CD4-positive, alpha-beta T cell treated with Interleukin-6 for 4 hours (primary cell): ENCODE measurements at regions not wholly inside any gene's neighbourhood (a gene's known extent, or its start where the extent isn't known, plus 50 kb on each side); places are given as distances from the start of the nearest gene placed in this dataset.

ENCODE experiments used
- DNase-seq: peaks from one replicate; pipeline ENCODE4 v3.0.0-alpha.2; 2020; ENCODE audit warnings: mixed read lengths

GRCh38 chr6:8275667-8276066 lies 159.7 kb downstream of the SLC35B3 start:
- DNase-seq: no peak

GRCh38 chr6:8274226-8274625 lies 161.1 kb downstream of the SLC35B3 start:
- no peak for DNase-seq

- DNase-seq: no peak
Measured at GRCh38 chr6:8269872-8270454, 165.4 kb downstream of the SLC35B3 start.

- no peak for DNase-seq
Measured at GRCh38 chr6:8269094-8269493, 166.3 kb downstream of the SLC35B3 start.

GRCh38 chr6:8268606-8269005 lies 166.3 kb upstream of the EEF1E1 start:
- no peak for DNase-seq

GRCh38 chr6:8268156-8268555 lies 165.8 kb upstream of the EEF1E1 start:
- DNase-seq: no peak

GRCh38 chr6:8260610-8261009 lies 158.3 kb upstream of the EEF1E1 start:
- no peak for DNase-seq

- no peak for DNase-seq
Measured at GRCh38 chr6:8246403-8246802, 144.1 kb upstream of the EEF1E1 start.

GRCh38 chr6:8245726-8246125 lies 143.4 kb upstream of the EEF1E1 start:
- no peak for DNase-seq

GRCh38 chr6:8243475-8243874 lies 141.1 kb upstream of the EEF1E1 start:
- DNase-seq: no peak

- no peak for DNase-seq
Measured at GRCh38 chr6:8242885-8243284, 140.5 kb upstream of the EEF1E1 start.

- no peak for DNase-seq
Measured at GRCh38 chr6:8240301-8240700, 138.0 kb upstream of the EEF1E1 start.

- no peak for DNase-seq
Measured at GRCh38 chr6:8238773-8239683, 136.7 kb upstream of the EEF1E1 start.

GRCh38 chr6:8237668-8238067 lies 135.3 kb upstream of the EEF1E1 start:
- DNase-seq: no peak

- no peak for DNase-seq
Measured at GRCh38 chr6:8236956-8237355, 134.6 kb upstream of the EEF1E1 start.

GRCh38 chr6:8234321-8234720 lies 132.0 kb upstream of the EEF1E1 start:
- DNase-seq: no peak

GRCh38 chr6:8231956-8232355 lies 129.6 kb upstream of the EEF1E1 start:
- no peak for DNase-seq

GRCh38 chr6:8229915-8230756 lies 127.8 kb upstream of the EEF1E1 start:
- no peak for DNase-seq

- no peak for DNase-seq
Measured at GRCh38 chr6:8225113-8225512, 122.8 kb upstream of the EEF1E1 start.

GRCh38 chr6:8223678-8224077 lies 121.3 kb upstream of the EEF1E1 start:
- no peak for DNase-seq

- peak; percentile 42 for DNase-seq
Measured at GRCh38 chr6:8219352-8219943, 117.1 kb upstream of the EEF1E1 start.

GRCh38 chr6:8218861-8219260 lies 116.5 kb upstream of the EEF1E1 start:
- no peak for DNase-seq

- DNase-seq: no peak
Measured at GRCh38 chr6:8215631-8216030, 113.3 kb upstream of the EEF1E1 start.
